HG03469 (cell line): ENCODE measurements at regions not wholly inside any gene's neighbourhood (a gene's known extent, or its start where the extent isn't known, plus 50 kb on each side); places are given as distances from the start of the nearest gene placed in this dataset.
"Not testable (repeated sequence)": the region's sequence is repeated elsewhere in the genome, so short reads cannot be mapped to it uniquely, and the experiment has no call there.

Source experiments
- ATAC-seq: cut with Tn5 transposase; IDR thresholded peaks from one replicate; pipeline ENCODE4 v1.9.1; 2021; ENCODE audit warnings: mild to moderate bottlenecking, moderate library complexity, moderate number of reproducible peaks; ENCODE audit not compliant: unreplicated experiment

DNA sequence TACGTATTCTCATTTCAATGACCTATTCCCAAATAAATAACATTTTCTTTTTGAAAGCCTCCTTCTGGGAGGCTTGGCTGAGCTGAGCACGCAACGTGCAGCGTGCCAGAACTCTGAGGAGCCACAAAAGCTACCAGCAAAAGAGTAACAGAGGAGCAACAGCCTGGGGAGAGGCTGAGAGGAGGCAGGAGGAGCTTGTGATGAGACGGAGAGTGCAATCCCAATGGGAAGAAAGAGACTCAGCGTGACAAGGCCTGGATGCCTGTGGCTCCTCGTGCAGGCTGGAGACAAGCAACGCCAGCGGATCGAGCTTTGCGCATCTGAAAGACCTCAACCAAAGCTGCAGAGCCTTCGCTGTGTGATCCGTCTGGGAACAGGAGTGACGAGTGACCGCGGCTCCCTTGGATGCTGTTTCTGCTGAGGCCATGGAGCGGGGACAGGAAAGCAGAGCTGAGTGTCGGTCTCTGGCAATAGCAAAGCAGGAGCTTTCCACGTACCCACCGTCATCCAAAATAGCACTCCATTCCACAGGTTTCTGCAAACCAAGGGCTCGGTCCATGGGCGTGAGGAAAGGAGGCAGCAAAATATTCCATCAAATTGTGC lies 171.7 kb upstream of the PFKP start:
- ATAC-seq, result no peak

DNA sequence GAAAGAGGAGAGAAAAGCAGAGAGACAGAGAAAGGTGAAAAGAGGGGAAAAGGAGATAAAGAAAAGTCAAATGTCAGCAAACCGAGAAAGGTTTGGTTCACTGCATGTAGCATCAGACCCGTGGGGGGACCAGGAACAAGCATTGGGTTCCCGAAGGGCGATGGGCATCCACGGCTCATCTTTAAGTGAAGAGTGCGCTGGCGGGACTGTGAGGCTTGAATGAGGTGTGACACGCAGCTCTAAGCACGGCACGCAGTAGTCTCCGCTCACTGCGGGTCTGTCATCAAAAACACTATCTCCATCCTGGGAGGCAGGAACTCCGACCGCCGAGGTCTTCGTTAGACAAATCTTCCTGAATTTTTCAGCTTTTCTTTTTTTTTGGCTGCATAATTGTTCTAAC lies 173.4 kb upstream of the PFKP start:
- ATAC-seq, result no peak

DNA sequence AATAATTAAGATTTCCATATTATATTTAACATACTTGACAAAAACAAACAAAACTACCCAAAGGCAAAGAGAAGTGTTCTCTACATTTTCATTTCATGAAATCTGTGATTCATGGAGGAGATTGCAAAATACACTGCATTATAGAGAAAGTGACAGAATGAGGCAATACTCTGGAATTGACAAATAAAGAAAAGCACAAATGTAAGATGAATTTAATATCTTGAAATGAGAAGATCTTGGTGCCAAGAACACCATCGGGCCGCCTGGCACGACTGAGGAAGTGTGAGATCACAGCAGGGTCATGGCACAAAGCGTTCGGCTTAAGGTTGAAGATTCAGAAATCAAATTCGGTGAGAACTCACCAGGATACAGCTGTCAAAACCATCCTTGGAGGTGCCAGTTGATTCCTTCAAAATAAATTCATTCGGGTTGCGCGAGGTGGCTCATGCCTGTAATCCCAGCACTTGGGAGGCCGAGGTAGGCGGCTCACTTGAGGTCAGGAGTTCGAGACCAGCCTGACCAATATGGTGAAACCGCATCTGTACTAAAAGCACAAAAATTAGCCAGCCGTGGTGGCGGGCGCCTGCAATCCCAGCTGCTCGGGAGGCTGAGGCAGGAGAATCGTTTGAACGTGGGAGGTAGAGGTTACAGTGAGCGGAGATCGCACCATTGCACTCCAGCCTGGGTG lies 174.0 kb upstream of the PFKP start:
- no peak for ATAC-seq

DNA sequence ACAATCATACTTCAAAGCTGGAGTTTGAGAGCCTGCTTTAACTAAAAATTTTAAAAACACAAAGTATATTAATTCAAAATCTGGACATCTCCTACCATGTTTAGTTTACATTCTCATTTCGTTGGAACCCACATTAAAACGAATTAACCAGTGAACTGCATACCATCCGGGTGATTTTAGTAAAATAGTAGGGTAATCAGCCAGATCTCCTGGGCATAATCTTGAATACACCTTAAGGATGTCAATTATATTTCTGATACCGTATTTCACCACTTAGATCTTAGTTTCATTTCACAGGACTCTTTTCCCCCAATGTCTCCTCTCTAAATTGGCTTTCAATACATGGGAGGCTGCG lies 175.6 kb upstream of the PFKP start:
- ATAC-seq, result no peak

DNA sequence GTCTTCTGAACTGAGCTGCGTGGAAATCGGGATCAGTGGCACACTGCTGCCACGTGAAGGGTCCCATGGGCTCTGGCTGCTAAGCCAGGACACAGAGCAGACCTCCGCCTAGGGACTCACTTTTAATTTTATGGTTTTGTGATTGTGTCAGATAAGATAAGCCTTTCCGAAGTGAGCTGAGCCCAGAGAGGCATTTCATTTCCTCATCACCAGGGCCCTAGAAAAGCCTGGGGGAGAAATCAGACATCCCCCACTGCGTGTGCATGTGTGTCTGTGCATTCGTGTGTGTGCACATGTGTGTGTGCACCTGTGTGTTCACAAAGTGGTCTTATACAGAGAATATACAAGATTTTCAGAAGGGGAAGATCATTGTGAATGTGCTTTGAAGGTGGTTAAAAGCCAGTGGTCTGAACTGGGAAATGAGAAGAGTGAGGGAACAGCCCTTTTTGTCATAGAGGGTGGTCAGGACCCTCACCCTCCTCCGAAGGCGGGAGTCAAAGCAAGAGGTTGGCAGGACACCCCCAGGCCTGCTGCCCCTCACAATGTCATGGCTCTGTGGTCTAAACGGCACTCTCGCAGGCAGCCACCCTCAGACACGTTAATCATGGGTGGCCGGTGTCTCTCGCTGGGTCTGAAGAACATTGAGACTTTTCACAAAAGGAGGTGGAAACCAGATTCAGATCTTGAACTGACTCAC lies 176.1 kb upstream of the PFKP start:
- no peak for ATAC-seq

DNA sequence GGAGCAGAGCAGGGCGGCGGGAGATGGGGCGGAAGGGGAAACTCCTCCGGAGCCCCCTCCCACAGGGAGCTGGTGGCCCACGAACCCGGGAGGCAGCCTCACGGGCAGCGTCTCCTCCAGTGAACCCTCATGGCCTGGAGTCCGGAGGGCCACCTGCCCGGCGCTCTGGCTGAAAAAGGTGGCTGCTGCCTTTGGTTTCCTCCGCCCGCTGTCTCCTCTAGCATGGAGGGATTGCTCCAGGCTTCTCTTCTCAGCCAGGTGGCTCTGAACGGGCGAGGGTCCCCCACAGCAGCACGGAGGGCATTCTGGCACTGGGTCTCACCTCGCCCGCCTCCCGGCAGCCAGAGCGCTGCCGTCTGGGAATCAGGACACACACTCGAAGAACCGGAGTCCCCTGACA lies 177.3 kb upstream of the PFKP start:
- no peak for ATAC-seq

DNA sequence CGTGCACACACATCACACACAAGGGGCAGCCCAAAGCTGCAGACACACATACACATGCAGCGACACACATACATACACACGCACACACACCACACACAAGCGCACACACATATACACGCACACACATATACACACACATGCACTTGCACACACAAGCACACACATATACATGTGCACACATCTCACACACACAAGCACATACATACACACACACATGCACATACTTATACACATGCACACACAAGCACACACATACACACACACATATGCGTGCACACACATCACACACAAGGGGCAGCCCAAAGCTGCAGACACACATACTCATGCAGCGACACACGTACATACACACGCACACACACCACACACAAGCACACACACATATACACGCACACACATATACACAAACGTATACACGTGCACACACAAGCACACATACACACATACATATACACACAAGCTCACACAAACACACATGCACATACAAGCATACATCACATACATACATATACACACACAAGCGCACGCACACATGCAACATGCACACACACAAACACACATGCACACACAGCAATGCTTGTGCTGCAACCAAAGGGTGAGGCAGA lies 178.8 kb upstream of the PFKP start:
- ATAC-seq, result no peak

DNA sequence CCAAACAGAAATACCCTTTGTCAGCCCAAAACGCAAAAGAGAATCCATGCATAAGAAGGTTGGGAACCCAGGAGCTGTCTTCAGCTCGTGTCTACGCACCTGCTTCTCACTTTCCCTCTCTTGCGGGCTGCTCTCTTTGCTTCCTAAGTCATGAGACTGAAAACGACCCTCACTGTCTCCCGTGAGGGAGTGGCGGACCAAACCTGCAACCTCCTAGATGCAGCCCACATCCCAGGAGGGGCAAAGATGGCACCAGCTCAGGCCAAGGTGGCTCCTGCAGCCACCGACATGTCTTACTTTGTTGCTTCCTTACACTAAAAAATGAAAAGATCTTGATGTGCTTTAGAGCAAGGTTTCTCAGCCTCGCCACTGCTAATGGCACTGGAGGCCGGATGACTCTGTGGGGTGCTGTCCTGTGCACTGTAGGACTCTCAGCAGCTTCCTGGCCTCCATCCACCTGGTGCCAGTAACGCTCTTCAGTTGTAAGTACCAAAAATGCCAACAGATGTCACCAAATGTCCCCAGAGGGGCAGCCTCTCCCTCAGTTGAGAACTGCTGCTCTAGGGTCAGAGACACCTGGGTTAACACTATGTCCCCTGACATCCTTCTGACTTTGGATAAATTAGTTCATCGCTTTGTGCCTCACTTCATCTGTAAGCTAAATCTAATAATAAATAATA lies 179.8 kb upstream of the PFKP start:
- ATAC-seq, result no peak

DNA sequence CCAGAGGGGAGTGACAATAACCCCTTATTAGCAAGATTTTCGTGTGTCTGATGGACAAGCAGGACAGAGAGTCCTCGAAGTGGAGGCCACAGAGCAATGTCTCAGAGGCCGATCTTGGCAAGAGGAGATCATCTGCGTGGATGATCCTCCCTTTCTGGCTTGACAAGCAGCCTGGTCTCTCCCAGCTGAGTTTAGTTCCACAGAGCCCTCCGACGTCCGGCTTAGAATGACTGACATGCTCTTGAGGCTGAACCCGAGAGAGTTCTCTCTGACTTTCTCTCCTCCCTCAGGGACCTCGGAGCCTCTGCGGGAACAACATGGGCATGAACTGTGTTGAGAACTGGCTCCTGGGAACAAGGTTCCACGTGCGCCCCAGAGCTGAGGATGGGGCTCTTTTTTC lies 180.7 kb upstream of the PFKP start:
- ATAC-seq, result no peak

DNA sequence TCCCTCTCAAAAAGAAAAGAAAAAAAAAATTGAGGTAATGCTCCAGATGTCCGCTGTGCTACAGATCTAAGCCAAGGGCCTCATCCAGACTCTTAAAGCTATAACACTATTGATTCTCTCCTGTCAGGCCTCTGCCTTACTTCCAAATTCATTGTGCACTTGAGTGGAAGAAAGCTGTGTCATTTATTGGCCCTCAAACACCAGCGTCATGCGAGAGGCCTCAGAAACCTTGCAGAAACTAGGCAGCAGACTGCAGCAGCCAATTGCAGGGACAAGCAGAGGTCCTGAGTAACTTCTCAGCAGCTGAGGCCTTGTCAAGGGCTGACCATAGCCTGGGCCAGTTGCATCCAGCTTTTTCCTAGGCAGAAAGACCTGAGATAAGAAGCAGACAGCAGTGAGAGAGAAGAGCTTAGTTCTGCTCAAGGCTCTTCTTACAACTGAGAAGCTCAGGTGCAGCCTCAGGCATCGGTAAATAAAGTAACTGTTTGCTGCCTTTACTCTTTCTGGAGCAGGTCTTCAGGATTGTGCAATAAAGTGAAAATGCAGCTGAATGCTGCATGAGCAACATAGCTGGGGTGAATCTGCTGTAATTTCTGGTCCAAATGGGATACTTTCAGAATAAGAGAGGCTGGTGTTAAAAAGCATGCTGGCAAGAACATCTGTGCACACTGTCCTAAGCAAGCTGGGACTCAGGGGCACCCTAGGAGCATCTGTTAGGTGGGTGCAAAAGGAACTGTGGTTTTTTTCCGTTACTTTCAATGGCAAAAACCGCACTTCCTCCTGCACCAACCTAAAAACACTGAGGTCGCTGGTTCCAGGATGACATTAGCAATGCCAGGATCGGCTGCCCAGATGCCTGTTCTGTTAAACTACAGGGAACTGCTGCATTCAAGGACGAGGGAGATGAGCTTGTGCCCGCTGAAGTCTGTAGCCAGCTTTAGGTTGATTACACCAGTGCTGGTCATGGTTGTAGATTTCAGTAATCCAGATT lies 181.8 kb upstream of the PFKP start:
- ATAC-seq, result no peak

DNA sequence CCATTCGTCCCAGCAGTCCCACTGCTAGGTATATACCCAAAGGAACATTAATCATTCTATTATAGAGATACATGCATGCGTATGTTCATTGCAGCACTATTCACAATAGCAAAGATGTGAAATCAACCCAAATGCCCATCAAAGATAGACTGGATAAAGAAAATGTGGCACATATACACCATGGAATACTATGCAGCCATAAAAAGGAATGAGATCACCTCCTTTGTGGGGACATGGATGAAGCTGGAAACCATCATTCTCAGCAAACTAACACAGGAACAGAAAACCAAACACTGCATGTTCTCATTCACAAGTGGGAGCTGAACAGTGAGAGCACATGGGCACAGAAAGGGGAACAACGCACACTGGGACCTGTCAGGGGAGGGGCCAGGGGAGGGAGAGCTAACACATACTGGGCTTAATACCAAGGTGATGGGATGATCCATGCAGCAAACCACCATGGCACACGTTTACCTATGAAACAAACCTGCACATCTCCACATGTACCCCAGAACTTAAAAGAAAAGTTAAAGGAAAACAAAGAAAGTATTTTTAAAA lies 183.3 kb upstream of the PFKP start:
- not testable (repeated sequence) for ATAC-seq

DNA sequence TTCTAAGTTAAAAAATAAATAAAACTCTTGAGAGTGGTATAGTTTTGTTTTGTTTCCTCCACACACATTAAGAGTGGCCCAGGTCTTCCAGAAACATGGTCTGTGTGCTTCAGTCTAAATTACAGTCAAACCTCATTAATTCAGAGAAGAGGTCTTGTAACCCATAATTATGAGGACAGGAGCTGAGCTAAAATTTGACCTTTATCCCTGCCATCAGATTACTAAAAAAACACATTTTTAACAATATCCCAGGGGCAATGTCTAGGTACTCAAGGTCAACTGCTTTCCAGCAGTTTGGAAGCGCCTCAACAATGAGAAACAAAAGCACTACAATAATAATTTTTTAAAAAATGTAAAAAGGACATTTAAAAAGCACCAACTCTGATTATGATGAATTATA lies 184.1 kb upstream of the PFKP start:
- ATAC-seq, result no peak

DNA sequence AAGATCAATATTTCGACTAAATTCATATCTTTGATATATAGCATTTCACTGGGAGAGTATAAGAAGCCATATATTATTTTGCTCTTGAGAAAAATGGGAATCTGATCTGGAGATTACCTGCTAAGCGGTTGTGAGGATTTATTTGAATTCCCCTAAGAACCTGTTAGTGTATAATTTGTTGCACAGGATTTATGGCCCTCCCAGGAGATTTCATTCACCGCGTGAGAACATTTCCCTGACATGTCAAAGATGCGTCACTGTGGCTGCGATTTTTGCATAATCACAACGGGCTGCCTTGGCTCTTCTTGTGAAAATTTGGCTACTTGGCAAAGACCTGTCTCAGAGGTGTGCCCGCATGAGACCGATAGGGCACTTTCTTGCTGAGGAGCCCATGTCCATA lies 184.7 kb upstream of the PFKP start:
- no peak for ATAC-seq

DNA sequence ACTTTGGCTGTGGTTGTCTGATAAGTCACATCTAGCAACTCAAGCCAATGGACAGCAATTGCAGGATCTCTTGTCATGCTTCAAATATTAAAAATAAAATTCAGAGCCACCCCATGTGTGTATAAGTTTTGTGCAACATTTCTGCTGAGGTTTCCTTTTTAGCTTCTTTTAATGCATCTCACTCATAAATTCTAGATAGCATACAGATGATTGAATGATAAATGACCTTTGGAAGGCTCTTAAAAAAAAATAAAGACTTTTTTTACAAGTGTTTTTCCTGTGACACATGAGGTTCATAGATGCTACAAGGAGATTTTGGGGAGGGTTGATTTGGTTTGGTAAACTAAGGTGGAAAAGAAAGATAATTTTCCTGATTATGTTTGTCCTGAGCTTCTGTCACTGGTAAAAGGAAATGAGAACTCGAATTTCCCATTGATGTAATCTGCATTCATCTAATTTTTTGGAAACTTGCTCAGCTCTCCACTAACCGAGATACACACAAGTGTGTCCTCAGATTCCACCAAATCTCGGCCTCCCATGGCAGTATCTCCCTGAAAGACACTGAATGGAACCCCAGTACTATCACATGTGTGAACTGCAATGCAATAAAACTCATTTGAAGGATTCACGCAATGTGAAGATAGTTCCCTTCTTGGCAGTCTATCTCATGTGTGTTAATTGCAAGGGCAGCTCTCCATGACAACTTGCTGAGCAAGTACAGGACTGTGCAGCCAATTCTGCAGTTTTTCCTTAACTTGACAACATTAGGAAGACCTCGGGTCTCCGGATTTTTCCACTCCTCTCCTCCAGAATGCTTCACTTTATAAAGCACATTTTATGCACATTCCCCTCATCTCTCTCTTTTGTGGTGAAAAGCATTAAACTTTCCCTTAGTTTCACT lies 185.4 kb upstream of the PFKP start:
- no peak for ATAC-seq

DNA sequence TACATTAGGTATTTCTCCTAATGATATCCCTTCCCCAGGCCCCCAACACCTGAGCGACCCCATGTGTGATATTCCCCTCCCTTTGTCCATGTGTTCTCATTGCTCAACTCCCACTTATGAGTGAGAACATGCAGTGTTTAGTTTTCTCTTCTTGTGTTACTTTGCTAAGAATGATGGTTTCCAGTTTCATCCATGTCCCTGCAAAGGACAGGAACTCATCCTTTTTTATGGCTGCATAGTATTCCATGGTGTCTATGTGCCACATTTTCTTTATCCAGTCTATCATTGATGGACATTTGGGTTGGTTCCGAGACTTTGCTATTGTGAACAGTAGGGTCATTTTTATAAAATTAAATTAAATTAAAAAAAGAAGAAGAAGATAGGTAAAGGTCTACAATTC lies 187.3 kb upstream of the PFKP start:
- ATAC-seq, result not testable (repeated sequence)

DNA sequence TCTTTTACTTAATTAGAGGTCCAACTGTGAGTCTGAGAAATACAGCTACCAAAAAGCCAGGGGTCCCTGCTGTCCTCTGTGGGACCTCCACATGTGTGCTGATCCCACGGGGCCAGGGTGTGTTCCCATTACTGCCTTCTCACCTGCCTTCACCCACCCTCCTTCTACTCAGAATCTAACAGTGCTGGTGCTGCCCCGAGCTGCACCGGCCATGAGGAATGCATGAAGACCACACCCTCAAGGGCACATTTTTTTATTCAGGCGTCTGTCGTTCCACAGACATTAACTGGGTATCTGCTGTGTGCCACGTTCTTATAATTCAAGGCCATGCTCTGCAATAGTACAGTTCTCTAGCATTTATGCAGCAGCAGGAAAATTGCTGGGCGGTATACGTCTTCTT lies 188.5 kb upstream of the PFKP start:
- no peak for ATAC-seq

DNA sequence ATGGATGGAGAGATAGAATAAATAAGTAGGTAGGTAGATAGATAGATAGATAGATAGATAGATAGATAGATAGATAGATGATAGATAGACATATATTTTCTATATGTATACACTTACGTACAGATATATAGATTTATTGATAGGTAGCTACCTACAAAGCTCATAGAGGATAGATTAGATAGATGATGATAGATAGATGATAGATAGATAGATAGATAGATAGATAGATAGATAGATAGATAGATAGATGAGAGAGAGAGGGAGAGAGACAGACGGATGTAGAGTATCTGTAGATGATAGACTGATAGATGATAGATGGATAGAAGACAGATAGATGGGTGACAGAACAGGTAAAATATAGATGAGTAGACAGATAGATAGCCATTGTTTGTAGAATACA lies 191.3 kb upstream of the PFKP start:
- ATAC-seq, result no peak

DNA sequence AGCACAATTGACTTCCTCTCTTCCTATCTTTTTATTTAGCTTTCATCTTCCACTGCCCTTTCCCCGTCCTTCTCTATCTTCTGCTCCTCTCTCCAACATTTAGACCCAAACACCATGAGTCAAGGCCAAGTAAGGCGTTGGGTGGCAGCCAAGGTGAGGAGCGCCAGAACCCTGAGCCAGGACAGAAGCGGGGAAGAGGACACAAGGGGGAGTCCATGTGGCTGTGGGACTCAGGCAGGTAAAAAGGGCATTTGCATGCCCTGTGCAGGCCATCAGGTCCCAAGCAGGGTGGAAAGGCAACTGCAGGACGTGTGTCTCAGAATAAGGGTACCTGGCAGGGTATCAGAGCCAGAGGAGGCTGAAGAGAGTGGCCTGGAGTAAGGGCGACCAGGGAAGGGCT lies 192.4 kb upstream of the PFKP start:
- no peak for ATAC-seq

DNA sequence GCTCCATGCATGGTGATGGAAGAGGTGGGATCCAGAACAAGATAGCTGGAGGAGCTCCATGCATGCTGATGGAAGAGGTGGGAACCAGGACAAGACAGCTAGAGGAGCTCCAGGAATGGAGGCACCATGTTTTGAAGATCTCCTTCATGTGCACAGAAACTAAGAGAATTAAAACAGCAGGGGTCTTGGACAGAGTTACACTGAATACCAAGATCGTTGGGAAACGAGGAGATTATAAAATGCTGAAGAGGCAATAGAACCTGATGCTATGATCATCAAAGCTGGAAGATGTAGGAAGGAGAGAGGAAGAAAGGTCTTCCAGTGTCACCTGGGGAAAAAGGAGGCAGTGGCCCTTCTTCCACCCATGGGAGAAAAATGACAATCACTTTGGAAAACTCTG lies 193.6 kb upstream of the PFKP start:
- no peak for ATAC-seq
